ENCODE measurements at regions not wholly inside any gene's neighbourhood (a gene's known extent, or its start where the extent isn't known, plus 50 kb on each side); places are given as distances from the start of the nearest gene placed in this dataset.

DNA sequence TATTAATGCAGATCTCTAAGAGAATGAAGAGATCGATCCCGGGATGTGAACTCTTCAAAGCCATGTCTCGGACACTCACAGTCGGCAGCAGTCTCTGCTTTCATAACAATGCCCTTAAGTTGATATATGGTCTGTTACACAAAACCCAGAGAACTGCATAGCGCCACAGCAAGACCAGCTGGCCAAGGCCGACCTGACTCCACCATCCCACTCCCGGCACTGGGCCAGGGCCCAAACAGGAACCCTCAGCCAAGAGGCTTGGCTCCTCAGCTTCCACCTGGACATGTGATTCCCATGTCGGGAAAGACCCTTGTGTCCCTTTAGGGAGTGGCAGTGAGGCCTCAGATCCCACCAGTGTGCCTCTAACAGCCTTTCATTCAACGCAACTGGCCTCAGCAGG is 106.6 kb upstream of the RNF32 start:
- Histone ChIP-seq H3K4me3 (replicated peaks in 1 of 3) (no peak overlapping the region), H3K27ac (no peak overlapping the region), H3K4me1 (no peaks in the 10 kb centered on the region), H3K36me3 (no peaks in the 10 kb centered on the region), H3K27me3 (no peaks in the 10 kb centered on the region), H3K9me3 (no peaks in the 10 kb centered on the region)
- intact Hi-C loops (cut with DNase I): no loop called here
- DNase-seq: no peak
- WGBS, 2 donors: 86 to 92% methylated on average over 6 to 9 of the region's 9 CpGs
- TF ChIP-seq, protein P1, sequence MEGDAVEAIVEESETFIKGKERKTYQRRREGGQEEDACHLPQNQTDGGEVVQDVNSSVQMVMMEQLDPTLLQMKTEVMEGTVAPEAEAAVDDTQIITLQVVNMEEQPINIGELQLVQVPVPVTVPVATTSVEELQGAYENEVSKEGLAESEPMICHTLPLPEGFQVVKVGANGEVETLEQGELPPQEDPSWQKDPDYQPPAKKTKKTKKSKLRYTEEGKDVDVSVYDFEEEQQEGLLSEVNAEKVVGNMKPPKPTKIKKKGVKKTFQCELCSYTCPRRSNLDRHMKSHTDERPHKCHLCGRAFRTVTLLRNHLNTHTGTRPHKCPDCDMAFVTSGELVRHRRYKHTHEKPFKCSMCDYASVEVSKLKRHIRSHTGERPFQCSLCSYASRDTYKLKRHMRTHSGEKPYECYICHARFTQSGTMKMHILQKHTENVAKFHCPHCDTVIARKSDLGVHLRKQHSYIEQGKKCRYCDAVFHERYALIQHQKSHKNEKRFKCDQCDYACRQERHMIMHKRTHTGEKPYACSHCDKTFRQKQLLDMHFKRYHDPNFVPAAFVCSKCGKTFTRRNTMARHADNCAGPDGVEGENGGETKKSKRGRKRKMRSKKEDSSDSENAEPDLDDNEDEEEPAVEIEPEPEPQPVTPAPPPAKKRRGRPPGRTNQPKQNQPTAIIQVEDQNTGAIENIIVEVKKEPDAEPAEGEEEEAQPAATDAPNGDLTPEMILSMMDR (IDR thresholded peaks at IDR 0.05): no peak
- no peak for TF ChIP-seq POLR2A (IDR thresholded peaks at IDR 0.05)

DNA sequence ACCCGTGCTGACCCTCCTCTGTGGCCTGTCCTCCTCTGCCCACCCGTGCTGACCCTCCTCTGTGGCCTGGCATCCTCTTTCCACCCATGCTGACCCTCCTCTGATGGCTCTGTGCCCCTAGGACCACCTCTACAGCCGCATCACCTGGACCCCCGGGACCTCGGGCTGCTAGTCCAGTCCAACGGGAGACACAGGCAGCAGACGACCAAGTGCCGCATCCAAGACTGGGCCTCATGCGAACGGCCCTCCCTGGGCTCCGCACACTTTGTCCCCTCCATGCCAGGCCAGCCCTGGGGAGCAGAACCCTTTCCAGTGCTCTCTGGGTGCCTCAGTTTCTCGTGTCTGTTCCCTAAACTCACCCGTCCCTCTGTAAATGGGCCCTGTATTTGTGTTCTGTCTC is 107.2 kb upstream of the RNF32 start:
- no peaks in the 10 kb centered on the region for H3K4me1 ChIP-seq
- 92 to 95% methylated on average over 13 of the region's 13 CpGs for WGBS, 2 donors
- no peaks in the 10 kb centered on the region for H3K36me3 ChIP-seq
- no peak overlapping the region for H3K4me3 ChIP-seq (replicated peaks in 1 of 3)
- no peaks in the 10 kb centered on the region for H3K27me3 ChIP-seq
- no peak overlapping the region for H3K27ac ChIP-seq
- intact Hi-C loops (cut with DNase I): no loop called here
- no peaks in the 10 kb centered on the region for H3K9me3 ChIP-seq
- no peak for DNase-seq
- no peak for TF ChIP-seq POLR2A (IDR thresholded peaks at IDR 0.05)
- TF ChIP-seq, protein P1 (IDR thresholded peaks at IDR 0.05): no peak

DNA sequence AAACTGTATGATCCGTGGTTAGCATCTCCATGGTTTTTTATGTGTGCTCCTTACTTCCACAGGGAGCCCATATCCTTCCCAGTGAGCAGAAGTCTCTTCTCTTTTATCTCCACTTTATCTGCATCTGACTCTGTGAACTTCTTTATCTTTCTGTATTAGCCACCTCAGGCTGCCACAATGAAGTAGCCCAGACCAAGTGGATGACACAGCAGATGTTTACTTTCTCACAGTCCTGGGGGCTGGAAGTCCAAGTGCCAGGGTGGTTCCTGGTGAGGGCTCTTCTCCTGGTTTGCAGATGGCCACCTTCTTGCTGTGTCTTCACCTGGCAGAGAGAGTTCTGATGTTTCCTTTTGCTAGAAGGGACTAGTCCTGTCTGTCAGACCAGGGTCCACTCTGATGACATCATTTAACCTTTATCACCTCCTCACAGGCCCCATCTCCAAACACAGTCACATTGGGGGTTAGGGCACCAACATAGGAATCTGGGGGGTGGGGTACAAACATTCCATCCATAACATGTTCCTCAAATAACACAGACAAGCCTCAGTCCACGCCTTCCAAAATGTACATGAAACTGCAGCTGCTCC is 108.5 kb upstream of the RNF32 start:
- intact Hi-C loops (cut with DNase I): no loop called here
- H3K4me3 ChIP-seq (replicated peaks in 1 of 3): no peak overlapping the region
- H3K4me1 ChIP-seq: no peaks in the 10 kb centered on the region
- no peak for DNase-seq
- H3K27me3 ChIP-seq: no peaks in the 10 kb centered on the region
- H3K27ac ChIP-seq: no peak overlapping the region
- H3K9me3 ChIP-seq: no peaks in the 10 kb centered on the region
- no peaks in the 10 kb centered on the region for H3K36me3 ChIP-seq
- WGBS, 2 donors: 44 to 79% methylated on average over 2 of the region's 2 CpGs
- TF ChIP-seq POLR2A (IDR thresholded peaks at IDR 0.05): no peak
- TF ChIP-seq, protein P1 (IDR thresholded peaks at IDR 0.05): no peak

DNA sequence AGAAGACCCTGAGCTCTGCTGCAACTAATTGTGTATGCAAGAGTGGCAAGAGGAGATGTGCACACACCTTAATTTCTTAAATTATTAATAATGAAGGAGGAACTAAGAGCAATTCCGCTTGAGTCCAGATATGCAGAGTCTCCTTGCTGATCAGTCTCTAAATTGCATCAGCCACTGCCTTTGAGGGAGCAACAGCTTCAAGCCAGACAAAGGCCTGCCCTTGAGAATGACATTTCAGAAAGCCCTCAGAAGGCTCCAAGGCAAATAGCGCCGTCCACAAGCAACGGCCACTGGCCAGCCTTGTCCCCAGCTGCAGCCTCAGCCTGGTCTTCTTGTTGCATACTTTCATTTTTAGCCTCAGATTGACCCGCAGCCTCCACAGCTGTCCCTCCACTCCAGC is 110.6 kb upstream of the RNF32 start:
- H3K27ac ChIP-seq: no peak overlapping the region
- intact Hi-C loops (cut with DNase I): no loop called here
- no peaks in the 10 kb centered on the region for H3K36me3 ChIP-seq
- no peaks in the 10 kb centered on the region for H3K27me3 ChIP-seq
- H3K4me3 ChIP-seq (replicated peaks in 1 of 3): no peak overlapping the region
- WGBS, 2 donors: 73 to 81% methylated on average over 5 of the region's 5 CpGs
- no peak for DNase-seq
- H3K4me1 ChIP-seq: no peaks in the 10 kb centered on the region
- no peaks in the 10 kb centered on the region for H3K9me3 ChIP-seq
- no peak for TF ChIP-seq POLR2A (IDR thresholded peaks at IDR 0.05)
- TF ChIP-seq, protein P1 (IDR thresholded peaks at IDR 0.05): no peak

DNA sequence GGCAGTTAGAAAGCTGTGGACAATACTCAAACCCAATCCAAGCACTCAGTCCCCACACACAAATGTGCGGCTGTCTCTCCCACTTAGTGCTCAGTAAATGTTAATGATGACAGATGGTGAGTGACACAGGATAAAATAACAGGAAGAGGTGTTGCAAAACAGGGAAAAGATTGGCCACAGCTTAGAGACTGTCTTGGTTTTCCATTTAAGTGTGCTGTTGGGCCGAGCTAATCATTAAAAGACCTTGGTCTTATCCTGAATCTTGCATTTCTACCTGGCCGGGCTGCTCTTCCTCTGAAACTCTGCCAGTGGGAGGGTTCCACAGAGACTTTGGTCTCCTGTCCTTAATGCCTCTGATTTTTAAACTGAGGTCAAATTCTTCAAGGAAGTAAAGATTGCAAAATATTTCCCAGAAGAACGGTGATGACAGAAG is 113.1 kb upstream of the RNF32 start:
- Histone ChIP-seq H3K4me3 (replicated peaks in 1 of 3) (no peak overlapping the region), H3K27me3 (no peaks in the 10 kb centered on the region), H3K4me1 (no peaks in the 10 kb centered on the region), H3K9me3 (no peaks in the 10 kb centered on the region), H3K36me3 (no peaks in the 10 kb centered on the region), H3K27ac (no peak overlapping the region)
- TF ChIP-seq, protein P1 (IDR thresholded peaks at IDR 0.05): no peak
- TF ChIP-seq POLR2A (IDR thresholded peaks at IDR 0.05): no peak
- intact Hi-C loops (cut with DNase I): no loop called here
- 66 to 82% methylated on average over 4 of the region's 4 CpGs for WGBS, 2 donors
- no peak for DNase-seq

Data from thyroid gland (tissue), 4 donors.